ENCODE measurements at regions not wholly inside any gene's neighbourhood (a gene's known extent, or its start where the extent isn't known, plus 50 kb on each side); places are given as distances from the start of the nearest gene placed in this dataset.

- no peak for DNase-seq (ENCODE audit: low spot score in 2 of 2)
- no peaks in the 10 kb centered on the region for H3K9me3 ChIP-seq
- WGBS = 86% methylated on average over 3 of the region's 3 CpGs
- H3K36me3 ChIP-seq = no peaks in the 10 kb centered on the region
- no peak for TF ChIP-seq POLR2AphosphoS5 (IDR thresholded peaks at IDR 0.05)
- TF ChIP-seq CTCF (IDR thresholded peaks at IDR 0.05) = no peak
- no peak for TF ChIP-seq EP300 (IDR thresholded peaks at IDR 0.05)
- no peak for TF ChIP-seq POLR2A (IDR thresholded peaks at IDR 0.05)
- H3K4me1 ChIP-seq = peaks cover 11% of the 10 kb centered on the region
- H3K27ac ChIP-seq = no peak overlapping the region
- no peaks in the 10 kb centered on the region for H3K27me3 ChIP-seq
- H3K4me3 ChIP-seq = no peak overlapping the region
Measured at GRCh38 chr20:40249805-40250204, 439.2 kb downstream of the MAFB start.

GRCh38 chr20:40245829-40246228 is 443.2 kb downstream of the MAFB start:
- no peak for DNase-seq (ENCODE audit: low spot score in 2 of 2)
- Histone ChIP-seq H3K4me3 (no peak overlapping the region), H3K9me3 (no peaks in the 10 kb centered on the region), H3K27ac (no peak overlapping the region), H3K36me3 (no peaks in the 10 kb centered on the region), H3K4me1 (peaks cover 5% of the 10 kb centered on the region), H3K27me3 (no peaks in the 10 kb centered on the region)
- TF ChIP-seq EP300 (IDR thresholded peaks at IDR 0.05) (no peak), CTCF (IDR thresholded peaks at IDR 0.05) (no peak), POLR2AphosphoS5 (IDR thresholded peaks at IDR 0.05) (no peak), POLR2A (IDR thresholded peaks at IDR 0.05) (no peak)

- TF ChIP-seq POLR2A (IDR thresholded peaks at IDR 0.05) (no peak), POLR2AphosphoS5 (IDR thresholded peaks at IDR 0.05) (no peak), CTCF (IDR thresholded peaks at IDR 0.05) (no peak), EP300 (IDR thresholded peaks at IDR 0.05) (no peak)
- no peak for DNase-seq (ENCODE audit: low spot score in 2 of 2)
- WGBS = 95% methylated on average over 4 of the region's 4 CpGs
- Histone ChIP-seq H3K4me1 (peaks cover 5% of the 10 kb centered on the region), H3K9me3 (no peaks in the 10 kb centered on the region), H3K4me3 (no peak overlapping the region), H3K36me3 (no peaks in the 10 kb centered on the region), H3K27me3 (no peaks in the 10 kb centered on the region), H3K27ac (no peak overlapping the region)
Measured at GRCh38 chr20:40244286-40244685, 444.8 kb downstream of the MAFB start.

- H3K36me3 ChIP-seq = no peaks in the 10 kb centered on the region
- H3K4me3 ChIP-seq = no peak overlapping the region
- TF ChIP-seq EP300 (IDR thresholded peaks at IDR 0.05) (no peak), CTCF (IDR thresholded peaks at IDR 0.05) (no peak), POLR2AphosphoS5 (IDR thresholded peaks at IDR 0.05) (no peak), POLR2A (IDR thresholded peaks at IDR 0.05) (no peak)
- H3K27ac ChIP-seq = no peak overlapping the region
- no peaks in the 10 kb centered on the region for H3K27me3 ChIP-seq
- 78% methylated on average over 9 of the region's 9 CpGs for WGBS
- H3K9me3 ChIP-seq = no peaks in the 10 kb centered on the region
- no peaks in the 10 kb centered on the region for H3K4me1 ChIP-seq
- no peak for DNase-seq (ENCODE audit: low spot score in 2 of 2)
Measured at GRCh38 chr20:40241596-40242343, 447.3 kb downstream of the MAFB start.

GRCh38 chr20:40238511-40238910 is 450.5 kb downstream of the MAFB start:
- peaks cover 2% of the 10 kb centered on the region for H3K4me1 ChIP-seq
- H3K27me3 ChIP-seq = no peaks in the 10 kb centered on the region
- TF ChIP-seq POLR2A (IDR thresholded peaks at IDR 0.05) = no peak
- TF ChIP-seq POLR2AphosphoS5 (IDR thresholded peaks at IDR 0.05) = no peak
- no peak for TF ChIP-seq EP300 (IDR thresholded peaks at IDR 0.05)
- TF ChIP-seq CTCF (IDR thresholded peaks at IDR 0.05) = no peak
- 89% methylated on average over 3 of the region's 3 CpGs for WGBS
- no peaks in the 10 kb centered on the region for H3K9me3 ChIP-seq
- H3K27ac ChIP-seq = no peak overlapping the region
- no peak for DNase-seq (ENCODE audit: low spot score in 2 of 2)
- H3K4me3 ChIP-seq = no peak overlapping the region
- H3K36me3 ChIP-seq = no peaks in the 10 kb centered on the region
